IPS-20b (cell line): ENCODE measurements at regions not wholly inside any gene's neighbourhood (a gene's known extent, or its start where the extent isn't known, plus 50 kb on each side); places are given as distances from the start of the nearest gene placed in this dataset.

ENCODE experiments used
- H3K27ac ChIP-seq: one replicate; pipeline ENCODE4 v1.5.1; 2013; ENCODE audit warnings: low read length
- H3K27me3 ChIP-seq: 2 replicates; pipeline ENCODE4 v1.6.1; 2013; ENCODE audit warnings: mild to moderate bottlenecking, low read length, inconsistent platforms; ENCODE audit not compliant: insufficient read depth
- H3K36me3 ChIP-seq: 2 replicates; pipeline ENCODE4 v1.6.1; 2013; ENCODE audit warnings: low read depth, mild to moderate bottlenecking, inconsistent platforms, low read length, moderate library complexity; ENCODE audit not compliant: insufficient read depth
- H3K4me1 ChIP-seq: 2 replicates; pipeline ENCODE4 v1.6.1; 2013; ENCODE audit warnings: mild to moderate bottlenecking, control low read depth, inconsistent platforms, low read length, moderate library complexity; ENCODE audit not compliant: insufficient read depth
- H3K4me3 ChIP-seq: 2 replicates; pipeline ENCODE4 v1.5.1; 2013; ENCODE audit warnings: mild to moderate bottlenecking, low read length, inconsistent platforms
- H3K9ac ChIP-seq: 2 replicates; pipeline ENCODE4 v1.6.1; 2013; ENCODE audit warnings: low read depth, mild to moderate bottlenecking, inconsistent platforms, low read length, moderate library complexity
- H3K9me3 ChIP-seq: 2 replicates; pipeline ENCODE4 v1.6.1; 2013; ENCODE audit warnings: mild to moderate bottlenecking, low read depth, low read length, inconsistent platforms; ENCODE audit not compliant: insufficient read depth

DNA sequence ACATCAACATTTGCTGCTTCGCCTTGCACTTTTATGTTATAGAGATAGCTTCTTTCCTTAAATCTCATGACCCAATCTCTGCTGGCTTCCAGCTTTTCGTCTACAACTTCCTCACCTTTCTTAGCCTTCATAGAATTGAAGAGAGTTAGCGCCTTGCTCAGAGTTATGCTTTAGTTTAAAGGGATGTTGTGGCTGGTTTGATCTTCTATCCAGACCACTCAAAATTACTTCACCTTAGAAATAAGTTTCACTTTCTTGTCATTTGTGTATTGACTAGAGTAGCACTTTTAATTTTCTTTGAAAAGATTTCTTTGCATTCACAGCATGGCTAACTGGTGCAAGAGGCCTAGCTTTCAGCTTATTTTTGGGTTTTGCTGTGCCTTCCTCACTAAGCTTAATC lies 414.2 kb downstream of the ZNF608 start:
- Histone ChIP-seq H3K27ac (no peak overlapping the region), H3K4me3 (no peak overlapping the region), H3K9ac (no peak overlapping the region), H3K36me3 (no peaks in the 10 kb centered on the region), H3K4me1 (no peaks in the 10 kb centered on the region), H3K27me3 (no peaks in the 10 kb centered on the region), H3K9me3 (peaks cover 13% of the 10 kb centered on the region; the same call in 1 of the 2 replicates)

DNA sequence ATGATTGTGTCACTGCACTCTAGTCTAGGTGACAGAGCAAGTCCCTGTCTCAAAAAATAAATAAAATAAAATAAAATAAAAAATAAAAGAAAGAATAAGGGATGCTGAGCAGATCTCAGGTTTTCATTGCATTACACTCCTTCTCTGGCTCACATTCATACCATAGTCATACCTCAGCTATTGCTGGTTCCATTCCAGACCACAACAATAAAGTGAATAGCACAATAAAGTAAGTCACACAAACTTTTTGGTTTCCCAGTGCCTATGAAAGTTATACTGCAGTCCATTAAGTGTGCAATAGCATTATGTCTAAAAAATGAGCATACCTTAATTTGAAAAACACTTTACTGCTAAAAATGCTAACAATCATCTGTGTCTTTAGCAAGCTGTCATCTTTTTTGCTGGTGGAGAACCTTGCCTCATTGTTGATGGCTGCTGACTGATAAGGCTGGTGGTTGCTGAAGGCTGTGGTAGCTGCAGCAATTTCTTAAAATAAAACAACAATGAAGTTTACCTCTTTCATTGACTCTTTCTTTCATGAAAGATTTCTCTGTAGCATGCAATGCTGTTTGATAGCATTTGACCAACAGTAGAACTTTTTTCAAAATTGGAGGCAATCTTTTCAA lies 415.7 kb downstream of the ZNF608 start:
- Histone ChIP-seq H3K4me1 (no peaks in the 10 kb centered on the region), H3K9me3 (peaks cover 13% of the 10 kb centered on the region; the same call in 1 of the 2 replicates), H3K9ac (no peak overlapping the region), H3K27me3 (no peaks in the 10 kb centered on the region), H3K27ac (no peak overlapping the region), H3K36me3 (no peaks in the 10 kb centered on the region), H3K4me3 (no peak overlapping the region)

DNA sequence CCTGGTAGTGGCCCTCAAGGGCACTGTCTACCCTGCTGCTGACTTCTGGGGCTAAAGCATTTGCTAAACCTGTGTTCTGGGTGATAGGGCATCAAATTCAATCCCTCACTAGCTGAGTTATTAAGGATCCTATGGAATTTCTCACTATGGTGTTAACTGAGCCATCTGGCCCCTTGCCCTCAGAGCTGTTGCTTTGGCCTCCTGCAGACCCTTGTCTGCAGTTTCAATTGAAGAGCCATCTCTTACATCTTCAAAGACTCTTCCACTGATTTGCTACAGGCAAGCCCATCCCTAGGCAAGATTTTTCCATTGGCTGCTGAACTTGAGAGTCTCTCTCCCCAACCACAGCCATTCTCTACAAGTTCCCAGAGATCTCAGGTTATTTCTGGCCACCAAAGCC lies 418.2 kb downstream of the ZNF608 start:
- H3K4me3 ChIP-seq, result no peak overlapping the region
- H3K4me1 ChIP-seq, result no peaks in the 10 kb centered on the region
- peaks cover 13% of the 10 kb centered on the region; the same call in 1 of the 2 replicates for H3K9me3 ChIP-seq
- H3K27ac ChIP-seq, result no peak overlapping the region
- no peaks in the 10 kb centered on the region for H3K27me3 ChIP-seq
- no peak overlapping the region for H3K9ac ChIP-seq
- no peaks in the 10 kb centered on the region for H3K36me3 ChIP-seq

DNA sequence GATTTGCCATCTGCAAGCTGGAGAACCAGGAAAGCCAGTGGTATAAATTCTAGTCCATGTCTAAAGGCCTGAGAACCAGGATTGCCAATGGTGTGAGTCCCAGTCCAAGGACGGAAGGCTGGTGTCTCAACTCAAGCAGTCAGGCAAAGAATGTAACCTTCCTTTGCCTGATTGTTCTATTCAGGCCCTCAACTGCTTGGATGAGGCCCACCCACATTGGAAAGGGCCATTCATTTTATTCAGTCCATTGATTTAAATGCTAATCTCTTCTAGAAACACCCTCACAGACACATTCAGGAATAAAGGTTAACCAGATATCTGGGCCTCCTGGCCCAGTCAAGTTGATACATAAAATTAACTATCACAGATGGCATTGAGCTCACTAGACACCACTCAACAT lies 427.8 kb downstream of the ZNF608 start:
- Histone ChIP-seq H3K27ac (no peak overlapping the region), H3K4me3 (no peak overlapping the region), H3K36me3 (no peaks in the 10 kb centered on the region), H3K27me3 (no peaks in the 10 kb centered on the region), H3K4me1 (peaks cover 4% of the 10 kb centered on the region; the same call in 1 of the 2 replicates), H3K9ac (no peak overlapping the region), H3K9me3 (peaks cover 3% of the 10 kb centered on the region; the same call in 1 of the 2 replicates)

DNA sequence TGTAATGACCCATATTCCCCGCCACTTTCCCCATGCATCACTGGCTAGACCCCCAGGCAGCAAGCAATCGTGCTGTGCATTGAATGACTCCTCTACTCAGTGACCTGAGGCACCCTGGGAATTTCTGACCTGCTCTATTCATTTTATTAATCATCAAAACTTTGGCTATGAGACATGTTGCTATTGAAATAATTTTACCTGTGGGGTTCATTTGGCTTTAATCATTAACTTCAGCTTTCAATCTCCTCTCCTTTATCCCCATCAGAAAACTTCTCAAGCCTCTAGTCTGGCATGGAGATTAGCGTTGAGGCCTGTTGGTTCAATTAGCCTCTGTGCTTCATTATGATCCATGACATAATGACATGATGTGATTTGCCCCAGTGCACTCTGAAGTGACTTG lies 429.0 kb downstream of the ZNF608 start:
- Histone ChIP-seq H3K4me1 (peaks cover 4% of the 10 kb centered on the region; the same call in 1 of the 2 replicates), H3K36me3 (no peaks in the 10 kb centered on the region), H3K27me3 (no peaks in the 10 kb centered on the region), H3K4me3 (no peak overlapping the region), H3K9ac (no peak overlapping the region), H3K27ac (no peak overlapping the region), H3K9me3 (peaks cover 3% of the 10 kb centered on the region)

DNA sequence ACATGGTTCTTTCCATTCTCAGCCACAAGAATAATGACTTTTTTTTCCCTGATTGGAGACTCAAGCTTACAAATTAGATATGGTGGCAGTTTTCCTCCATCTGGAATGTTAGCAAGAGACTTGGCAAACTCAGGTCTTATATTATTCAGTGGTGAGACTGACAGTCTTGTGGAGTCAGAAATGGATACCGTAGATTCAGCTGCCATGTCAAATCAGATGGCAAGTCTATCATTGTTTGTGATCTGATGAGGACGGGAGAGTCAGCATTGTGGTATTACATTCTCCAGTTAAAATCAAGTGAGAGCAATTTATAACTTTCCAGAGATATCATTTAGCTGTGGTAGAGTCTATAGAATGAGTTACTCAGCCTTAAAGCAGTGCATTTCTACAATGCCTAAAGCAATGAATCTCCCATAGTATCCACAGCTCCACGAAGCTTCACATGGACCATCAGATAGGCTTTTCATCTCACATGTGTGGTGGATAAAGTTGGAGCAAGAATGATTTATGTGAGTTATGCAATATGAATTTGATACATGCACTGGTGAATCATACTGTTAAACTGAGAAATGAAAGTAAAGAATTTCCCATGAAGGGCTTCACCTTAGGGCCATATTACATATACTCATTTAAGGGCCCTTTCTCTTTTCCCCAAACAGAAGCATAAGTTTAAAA lies 430.6 kb downstream of the ZNF608 start:
- H3K9me3 ChIP-seq, result peaks cover 3% of the 10 kb centered on the region
- no peaks in the 10 kb centered on the region for H3K27me3 ChIP-seq
- H3K4me3 ChIP-seq, result no peak overlapping the region
- no peak overlapping the region for H3K9ac ChIP-seq
- H3K36me3 ChIP-seq, result no peaks in the 10 kb centered on the region
- H3K27ac ChIP-seq, result no peak overlapping the region
- peaks cover 10% of the 10 kb centered on the region; the same call in 1 of the 2 replicates for H3K4me1 ChIP-seq

DNA sequence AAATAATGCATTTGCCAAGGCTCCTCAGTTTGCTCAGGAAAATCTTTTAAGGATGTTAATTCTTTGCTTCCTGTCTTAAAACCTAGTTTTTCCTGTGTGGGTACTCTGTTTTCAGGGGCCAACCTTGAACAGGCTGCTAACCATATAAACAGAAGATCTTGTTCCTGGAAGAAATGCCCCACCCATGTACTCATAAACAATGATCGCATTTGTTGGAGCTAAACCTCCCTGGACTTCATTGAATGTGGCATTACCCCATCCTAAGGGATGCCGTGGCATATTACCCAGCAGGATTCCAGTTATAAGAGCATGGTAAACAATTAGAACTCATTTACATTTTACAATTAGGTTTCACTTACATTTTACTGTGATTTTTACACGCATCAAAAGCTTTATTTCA lies 436.0 kb downstream of the ZNF608 start:
- Histone ChIP-seq H3K27ac (peak overlapping the region; percentile 16), H3K36me3 (no peaks in the 10 kb centered on the region), H3K9ac (peak overlapping the region; percentile 62; the same call in 1 of the 2 replicates), H3K9me3 (peaks cover 3% of the 10 kb centered on the region), H3K4me1 (peaks cover 35% of the 10 kb centered on the region; the same call in 1 of the 2 replicates), H3K4me3 (no peak overlapping the region), H3K27me3 (no peaks in the 10 kb centered on the region)

DNA sequence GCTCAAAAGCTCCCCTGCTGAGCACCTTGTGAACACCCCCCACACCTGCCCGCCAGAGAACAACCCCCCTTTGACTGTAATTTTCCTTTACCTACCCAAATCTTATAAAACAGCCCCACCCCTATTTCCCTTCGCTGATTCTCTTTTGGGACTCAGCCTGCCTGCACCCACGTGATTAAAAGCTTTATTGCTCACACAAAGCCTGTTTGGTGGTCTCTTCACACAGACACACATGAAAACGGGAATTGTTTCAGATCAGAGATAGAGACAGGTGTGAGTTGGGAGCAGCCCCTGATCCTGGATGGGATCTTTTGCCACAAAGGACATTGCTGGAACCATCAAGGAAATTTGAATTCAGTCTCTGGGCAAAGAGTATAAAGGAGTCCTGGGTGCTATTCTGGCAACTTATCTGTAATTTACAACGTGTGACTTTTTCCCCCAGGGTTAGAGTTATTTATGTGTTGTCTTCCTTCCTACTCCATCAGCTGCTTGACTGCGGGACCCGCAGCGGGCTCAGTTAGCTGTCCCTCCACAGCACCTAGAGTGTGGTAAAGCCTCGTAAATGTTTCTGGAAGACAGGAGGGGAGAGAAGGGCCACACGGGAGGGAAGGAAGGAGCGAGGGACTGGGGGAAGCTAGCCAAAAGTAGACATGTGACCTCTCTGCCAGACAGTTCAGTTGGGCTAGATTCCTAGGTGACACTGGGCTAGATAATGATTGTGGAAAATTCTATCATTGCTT lies 437.0 kb downstream of the ZNF608 start:
- peak overlapping the region; percentile 62; the same call in 1 of the 2 replicates for H3K9ac ChIP-seq
- no peaks in the 10 kb centered on the region for H3K27me3 ChIP-seq
- H3K36me3 ChIP-seq, result no peaks in the 10 kb centered on the region
- peak overlapping the region; percentile 4 for H3K27ac ChIP-seq
- H3K4me3 ChIP-seq, result peak overlapping the region; percentile 25
- peaks cover 1% of the 10 kb centered on the region for H3K9me3 ChIP-seq
- H3K4me1 ChIP-seq, result peaks cover 35% of the 10 kb centered on the region; the same call in 1 of the 2 replicates

DNA sequence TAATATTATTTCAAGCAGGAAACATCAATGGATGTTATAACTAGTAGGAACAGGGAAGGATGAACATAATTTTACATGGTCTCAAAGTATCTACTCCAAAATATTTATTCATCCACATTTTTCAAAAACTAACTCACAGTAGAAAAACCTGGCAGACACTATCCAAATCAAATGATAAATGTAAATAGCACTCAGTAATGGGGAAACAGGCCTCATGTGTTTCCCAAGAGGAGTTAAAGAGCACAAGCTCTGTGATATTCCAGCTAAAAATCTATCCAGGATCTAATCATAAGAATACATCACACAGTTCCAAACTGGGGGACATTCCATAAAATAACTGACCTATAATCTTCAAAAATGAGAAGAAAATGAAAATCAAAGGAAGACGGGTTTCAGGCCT lies 443.1 kb downstream of the ZNF608 start:
- no peak overlapping the region for H3K4me3 ChIP-seq
- no peaks in the 10 kb centered on the region for H3K27me3 ChIP-seq
- no peaks in the 10 kb centered on the region for H3K36me3 ChIP-seq
- no peak overlapping the region for H3K27ac ChIP-seq
- 0 out of 2 replicates have a peak, but pooled peaks cover 3% of the 10 kb centered on the region for H3K9me3 ChIP-seq
- H3K9ac ChIP-seq, result no peak overlapping the region
- H3K4me1 ChIP-seq, result peaks cover 2% of the 10 kb centered on the region; the same call in 1 of the 2 replicates

DNA sequence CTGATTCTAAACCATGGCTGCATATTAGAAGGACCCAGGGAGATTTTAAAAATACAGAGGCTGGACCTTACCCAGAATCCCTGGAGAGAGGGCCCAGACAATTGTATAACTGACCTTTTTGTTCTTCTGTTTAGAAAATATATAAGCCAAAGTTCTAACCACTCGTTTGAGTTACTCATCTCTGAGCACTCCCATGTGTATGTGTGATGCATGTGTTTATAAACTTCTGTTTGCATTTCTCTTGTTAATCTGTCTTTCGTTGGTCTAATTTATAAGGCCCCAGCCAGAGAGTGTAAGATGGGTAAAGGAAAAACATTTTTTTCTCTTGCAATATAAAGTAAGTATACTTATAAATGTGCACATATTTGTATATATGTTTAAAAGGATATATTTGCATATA lies 443.9 kb downstream of the ZNF608 start:
- H3K27me3 ChIP-seq, result no peaks in the 10 kb centered on the region
- no peak overlapping the region for H3K27ac ChIP-seq
- 0 out of 2 replicates have a peak, but pooled peaks cover 3% of the 10 kb centered on the region for H3K9me3 ChIP-seq
- no peak overlapping the region for H3K9ac ChIP-seq
- no peaks in the 10 kb centered on the region for H3K4me1 ChIP-seq
- H3K4me3 ChIP-seq, result no peak overlapping the region
- H3K36me3 ChIP-seq, result no peaks in the 10 kb centered on the region

DNA sequence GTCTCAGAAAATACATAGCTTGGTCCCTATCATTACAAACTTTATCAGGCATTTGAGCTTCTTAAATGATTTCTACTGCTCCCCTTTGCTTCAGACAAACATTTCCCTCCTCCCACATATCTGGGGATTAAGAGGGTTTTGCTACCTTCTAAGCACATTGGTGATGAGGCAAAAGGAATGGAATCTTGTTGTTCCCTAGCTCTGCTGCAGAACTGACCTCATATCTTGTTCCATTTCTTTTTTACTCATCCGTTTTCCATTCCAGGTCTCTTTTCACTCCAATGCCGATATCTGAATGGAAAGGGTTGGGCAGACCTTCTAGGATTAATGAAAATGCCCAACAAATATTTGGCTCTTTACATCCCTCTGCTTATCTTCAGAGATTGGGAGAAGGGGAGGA lies 444.6 kb downstream of the ZNF608 start:
- Histone ChIP-seq H3K27ac (no peak overlapping the region), H3K4me1 (no peaks in the 10 kb centered on the region), H3K4me3 (no peak overlapping the region), H3K9me3 (0 out of 2 replicates have a peak, but pooled peaks cover 3% of the 10 kb centered on the region), H3K36me3 (no peaks in the 10 kb centered on the region), H3K9ac (no peak overlapping the region), H3K27me3 (no peaks in the 10 kb centered on the region)
